IMR-90 (cell line): ENCODE measurements at regions not wholly inside any gene's neighbourhood (a gene's known extent, or its start where the extent isn't known, plus 50 kb on each side); places are given as distances from the start of the nearest gene placed in this dataset.

Experiments used
- ATAC-seq: fragments of 200-7000 bp; cut with Tn5 transposase; 2 replicates; pipeline ENCODE4 v1.9.1; 2020; ENCODE audit warnings: low read depth, mild to moderate bottlenecking, moderate library complexity
- BruUV-seq: library from RNA; stranded (reverse); fragments of 400-500 nt; replicated peaks from 2 replicates; lab custom pipeline; 2021; lab: Mats Ljungman, UMichigan
- CTCF ChIA-PET: fragments of 300-600 bp; formaldehyde crosslinking; extraction: SDS; loops from one replicate; lab custom pipeline; 2021; ENCODE audit warnings: antibody characterized with exemption; lab: Yijun Ruan, JAX
- POLR2A ChIA-PET: fragments of 300-600 bp; sonication (Branson Sonifier 250); formaldehyde crosslinking; loops from one replicate; lab custom pipeline; 2022; ENCODE audit warnings: antibody characterized with exemption; ENCODE audit not compliant: unreplicated experiment; lab: Charles Lee
- DNase-seq: peaks from one replicate; pipeline ENCODE4 v3.0.0; 2013
- H2AFZ ChIP-seq: replicated peaks from 2 replicates; pipeline ENCODE3; 2013; ENCODE audit warnings: low read length, mild to moderate bottlenecking; ENCODE audit not compliant: poor library complexity
- H2AK5ac ChIP-seq: 2 replicates; pipeline ENCODE4 v1.6.1; 2013; ENCODE audit warnings: low read depth, low read length, inconsistent platforms
- H2AK9ac ChIP-seq: replicated peaks from 2 replicates; pipeline ENCODE3; 2013; ENCODE audit warnings: mild to moderate bottlenecking, low read depth, low read length, moderate library complexity; ENCODE audit not compliant: poor library complexity
- H2BK120ac ChIP-seq: 2 replicates; pipeline ENCODE4 v1.6.1; 2013; ENCODE audit warnings: low read depth, low read length, inconsistent platforms
- H2BK15ac ChIP-seq: 3 replicates; pipeline ENCODE4 v1.6.1; 2013; ENCODE audit warnings: low read depth, low read length, inconsistent platforms
- H2BK20ac ChIP-seq: 2 replicates; pipeline ENCODE4 v1.6.1; 2013; ENCODE audit warnings: low read depth, mild to moderate bottlenecking, inconsistent platforms, low read length, moderate library complexity
- H2BK5ac ChIP-seq: 2 replicates; pipeline ENCODE4 v1.6.1; 2013; ENCODE audit warnings: mild to moderate bottlenecking, low read depth, low read length, inconsistent platforms; ENCODE audit not compliant: poor library complexity, severe bottlenecking
- H3K14ac ChIP-seq: replicated peaks from 2 replicates; pipeline ENCODE4 v1.6.1; 2013; ENCODE audit warnings: low read depth, low read length, inconsistent platforms
- H3K18ac ChIP-seq: 2 replicates; pipeline ENCODE4 v1.6.1; 2013; ENCODE audit warnings: low read depth, low read length, control low read depth
- H3K23ac ChIP-seq: 2 replicates; pipeline ENCODE4 v1.6.1; 2013; ENCODE audit warnings: low read depth, low read length, inconsistent platforms
- H3K27ac ChIP-seq: 2 replicates; pipeline ENCODE4 v1.5.1; 2013; ENCODE audit warnings: mild to moderate bottlenecking, control low read depth, low read length; ENCODE audit not compliant: insufficient read depth
- H3K27me3 ChIP-seq: 2 replicates; pipeline ENCODE4 v1.6.1; 2013; ENCODE audit warnings: low read length; ENCODE audit not compliant: control insufficient read depth, insufficient read depth
- H3K36me3 ChIP-seq: 2 replicates; pipeline ENCODE4 v1.6.1; 2013; ENCODE audit warnings: low read length, mixed read lengths; ENCODE audit not compliant: control insufficient read depth, insufficient read depth
- H3K4ac ChIP-seq: 2 replicates; pipeline ENCODE4 v1.6.1; 2013; ENCODE audit warnings: low read depth, low read length, inconsistent platforms
- H3K4me1 ChIP-seq: 2 replicates; pipeline ENCODE4 v1.6.1; 2013; ENCODE audit warnings: low read length, mixed read lengths; ENCODE audit not compliant: control insufficient read depth, insufficient read depth
- H3K4me2 ChIP-seq: 2 replicates; pipeline ENCODE4 v1.6.1; 2013; ENCODE audit warnings: low read depth, mild to moderate bottlenecking, control low read depth, low read length, moderate library complexity
- H3K4me3 ChIP-seq: 2 replicates; pipeline ENCODE4 v1.5.1; 2013; ENCODE audit warnings: low read depth, mild to moderate bottlenecking, control low read depth, low read length, moderate library complexity; ENCODE audit not compliant: insufficient read depth
- H3K56ac ChIP-seq: 2 replicates; pipeline ENCODE4 v1.6.1; 2013; ENCODE audit warnings: low read length, inconsistent platforms; ENCODE audit not compliant: insufficient read depth; ENCODE audit errors: extremely low read depth
- H3K79me1 ChIP-seq, 2 experiments: 2 replicates each; pipeline ENCODE4 v1.6.1; 2013; ENCODE audit warnings: low read length in 2 of 2, inconsistent platforms in 1 of 2, low read depth in 1 of 2
- H3K9ac ChIP-seq: 2 replicates; pipeline ENCODE4 v1.6.1; 2013; ENCODE audit warnings: low read depth, low read length, control low read depth
- H3K9me1 ChIP-seq: 2 replicates; pipeline ENCODE4 v1.6.1; 2013; ENCODE audit warnings: low read length, inconsistent platforms; ENCODE audit not compliant: insufficient read depth
- H3K9me3 ChIP-seq: 2 replicates; pipeline ENCODE4 v1.6.1; 2013; ENCODE audit warnings: low read length; ENCODE audit not compliant: control insufficient read depth, insufficient read depth
- H4K20me1 ChIP-seq: 2 replicates; pipeline ENCODE4 v1.6.1; 2013; ENCODE audit warnings: low read length, inconsistent platforms; ENCODE audit not compliant: insufficient read depth
- H4K5ac ChIP-seq: 2 replicates; pipeline ENCODE4 v1.6.1; 2013; ENCODE audit warnings: mild to moderate bottlenecking, low read depth, low read length, control low read depth
- H4K8ac ChIP-seq, 2 experiments: 2 replicates each; pipeline ENCODE4 v1.6.1; 2013; ENCODE audit warnings: low read depth in 2 of 2, low read length in 2 of 2, control low read depth in 1 of 2, inconsistent platforms in 1 of 2
- H4K91ac ChIP-seq: 2 replicates; pipeline ENCODE4 v1.6.1; 2013; ENCODE audit warnings: low read depth, low read length, inconsistent platforms; ENCODE audit not compliant: insufficient read depth
- BHLHE40 ChIP-seq: fragments of 150-350 bp; IDR thresholded peaks from 2 replicates; pipeline ENCODE4 v1.6.1; 2016; ENCODE audit warnings: mild to moderate bottlenecking, low read depth, low read length
- CEBPB ChIP-seq: IDR thresholded peaks from 2 replicates; pipeline ENCODE4 v1.6.1; 2012; ENCODE audit warnings: low read depth, low read length, improper control_type of control experiment
- CHD1 ChIP-seq: IDR thresholded peaks from 2 replicates; pipeline ENCODE4 v1.6.1; 2012; ENCODE audit warnings: low read depth, low read length, improper control_type of control experiment
- CTCF ChIP-seq: conservative IDR thresholded peaks from 2 replicates; pipeline ENCODE4 v1.5.1; 2012; ENCODE audit warnings: mild to moderate bottlenecking, low read depth, low read length, improper control_type of control experiment
- ELK1 ChIP-seq: fragments of 150-350 bp; IDR thresholded peaks from 2 replicates; pipeline ENCODE4 v1.6.1; 2016; ENCODE audit warnings: low read depth, mild to moderate bottlenecking, low read length, moderate library complexity, borderline replicate concordance
- FOS ChIP-seq: fragments of 150-350 bp; IDR thresholded peaks from 2 replicates; pipeline ENCODE4 v1.6.1; 2016; ENCODE audit warnings: low read depth, low read length
- MAFK ChIP-seq: IDR thresholded peaks from 2 replicates; pipeline ENCODE4 v1.6.1; 2012; ENCODE audit warnings: low read depth, low read length, improper control_type of control experiment
- MAZ ChIP-seq: IDR thresholded peaks from 2 replicates; pipeline ENCODE4 v1.6.1; 2012; ENCODE audit warnings: low read depth, mild to moderate bottlenecking, low read length, improper control_type of control experiment, moderate library complexity, borderline replicate concordance
- MXI1 ChIP-seq: IDR thresholded peaks from 2 replicates; pipeline ENCODE4 v1.6.1; 2012; ENCODE audit warnings: low read depth, mild to moderate bottlenecking, low read length, moderate library complexity, borderline replicate concordance
- NFE2L2 ChIP-seq: fragments of 150-350 bp; IDR thresholded peaks from 2 replicates; pipeline ENCODE4 v1.6.1; 2016; ENCODE audit warnings: low read depth, mild to moderate bottlenecking, low read length
- POLR2A ChIP-seq: IDR thresholded peaks from 2 replicates; pipeline ENCODE4 v1.6.1; 2012; ENCODE audit warnings: mild to moderate bottlenecking, low read depth, low read length
- RAD21 ChIP-seq: IDR thresholded peaks from 2 replicates; pipeline ENCODE4 v1.6.1; 2012; ENCODE audit warnings: low read length, improper control_type of control experiment
- RCOR1 ChIP-seq: IDR thresholded peaks from 2 replicates; pipeline ENCODE4 v1.6.1; 2012; ENCODE audit warnings: mild to moderate bottlenecking, low read length, improper control_type of control experiment; ENCODE audit not compliant: insufficient replicate concordance
- SMC3 ChIP-seq: fragments of 150-350 bp; IDR thresholded peaks from 2 replicates; pipeline ENCODE4 v1.6.1; 2016; ENCODE audit warnings: low read depth, mild to moderate bottlenecking, antibody characterized with exemption, low read length, moderate library complexity
- USF2 ChIP-seq: fragments of 150-350 bp; IDR thresholded peaks from 2 replicates; pipeline ENCODE4 v1.6.1; 2017; ENCODE audit warnings: mild to moderate bottlenecking, antibody characterized with exemption, low read length, low read depth
- dilution Hi-C: fragments of 300-500 bp; cut with HindIII; formaldehyde crosslinking; loops from one replicate; pipeline ENCODE4 v1.14.3; 2018; ENCODE audit warnings: low sequenced_read_pairs; ENCODE audit not compliant: unreplicated experiment
- in situ Hi-C: fragments of 300-500 bp; cut with MboI; formaldehyde crosslinking; loops from 3 replicates; pipeline ENCODE4 v1.14.3; 2019; ENCODE audit warnings: low sequenced_read_pairs, inconsistent platforms, mixed read lengths
- intact Hi-C: fragments of 100-400 bp; cut with micrococcal nuclease; formaldehyde crosslinking; loops from 2 replicates; pipeline ENCODE4 v1.10.0; 2022

- no peak overlapping the region for H3K9ac ChIP-seq
- TF ChIP-seq POLR2A (no peak), SMC3 (no peak), FOS (no peak), MXI1 (no peak), RAD21 (no peak), RCOR1 (no peak), BHLHE40 (no peak), CTCF (no peak), CHD1 (no peak), MAZ (no peak), USF2 (no peak), CEBPB (no peak), MAFK (no peak), NFE2L2 (no peak), ELK1 (no peak)
- no peak overlapping the region for H3K23ac ChIP-seq
- in situ Hi-C loops, result no loop called here
- no peak overlapping the region for H2AFZ ChIP-seq
- no TSS peak for BruUV-seq
- DNase-seq (no peak), ATAC-seq (peak; percentile 49)
- ChIA-PET CTCF (interaction anchor here (1.5 kb wide), 1 partner anchor 11 kb away, joined by 5 read pairs; no protein-coding TSS in a partner anchor), POLR2A (no interaction called here)
- H3K27me3 ChIP-seq, result no peaks in the 10 kb centered on the region
- no peak overlapping the region for H4K91ac ChIP-seq
- dilution Hi-C loops, result no loop called here
- no peaks in the 10 kb centered on the region for H3K79me1 ChIP-seq
- H3K4me2 ChIP-seq, result no peak overlapping the region
- H3K4me3 ChIP-seq, result no peak overlapping the region
- no peak overlapping the region for H3K27ac ChIP-seq
- no peak overlapping the region for H2AK9ac ChIP-seq
- H2BK120ac ChIP-seq, result no peak overlapping the region
- H3K14ac ChIP-seq, result no peak overlapping the region
- no peaks in the 10 kb centered on the region for H3K4me1 ChIP-seq
- no peak overlapping the region for H4K5ac ChIP-seq
- H3K36me3 ChIP-seq, result no peaks in the 10 kb centered on the region
- H2BK15ac ChIP-seq, result no peak overlapping the region; the same call in 2 of the 3 replicates
- intact Hi-C loops, result no loop called here
- no peak overlapping the region; a peak in 1 of 4 replicates for H4K8ac ChIP-seq
- no peak overlapping the region for H2BK20ac ChIP-seq
- H4K20me1 ChIP-seq, result no peaks in the 10 kb centered on the region
- no peak overlapping the region for H3K4ac ChIP-seq
- peak overlapping the region; percentile 56 for H2BK5ac ChIP-seq
- H3K18ac ChIP-seq, result no peak overlapping the region; the same call in 1 of the 2 replicates
- no peaks in the 10 kb centered on the region for H3K9me3 ChIP-seq
- no peaks in the 10 kb centered on the region for H3K9me1 ChIP-seq
- no peak overlapping the region for H3K56ac ChIP-seq
- H2AK5ac ChIP-seq, result no peak overlapping the region
These were observed 901.2 kb downstream of the METTL15 start for GRCh38 chr11:29009426-29009825.
